ENCODE measurements at regions not wholly inside any gene's neighbourhood (a gene's known extent, or its start where the extent isn't known, plus 50 kb on each side); places are given as distances from the start of the nearest gene placed in this dataset.
"Not testable (repeated sequence)": the region's sequence is repeated elsewhere in the genome, so short reads cannot be mapped to it uniquely, and the experiment has no call there.

GRCh38 chr2:207354462-207354861 lies 175.3 kb upstream of the CREB1 start:
- Histone ChIP-seq H3K4me1 (ENCODE audit: control insufficient read depth in 1 of 2, insufficient read depth in 2 of 2, low read length in 2 of 2) (no peaks in the 10 kb centered on the region), H3K4me3 (ENCODE audit: low read depth in 1 of 2, low read length in 2 of 2) (no peak overlapping the region), H3K27ac (ENCODE audit: low read depth, low read length) (no peak overlapping the region), H3K36me3 (ENCODE audit: control insufficient read depth in 1 of 2, insufficient read depth in 2 of 2, low read length in 2 of 2) (no peaks in the 10 kb centered on the region), H3K9me3 (ENCODE audit: control insufficient read depth in 1 of 2, low read length in 2 of 2) (no peaks in the 10 kb centered on the region), H3K27me3 (ENCODE audit: control insufficient read depth in 1 of 2, insufficient read depth in 2 of 2, low read length in 2 of 2) (no peaks in the 10 kb centered on the region), H3K9ac (ENCODE audit: low read depth in 1 of 2, low read length in 2 of 2) (no peak overlapping the region)

DNA sequence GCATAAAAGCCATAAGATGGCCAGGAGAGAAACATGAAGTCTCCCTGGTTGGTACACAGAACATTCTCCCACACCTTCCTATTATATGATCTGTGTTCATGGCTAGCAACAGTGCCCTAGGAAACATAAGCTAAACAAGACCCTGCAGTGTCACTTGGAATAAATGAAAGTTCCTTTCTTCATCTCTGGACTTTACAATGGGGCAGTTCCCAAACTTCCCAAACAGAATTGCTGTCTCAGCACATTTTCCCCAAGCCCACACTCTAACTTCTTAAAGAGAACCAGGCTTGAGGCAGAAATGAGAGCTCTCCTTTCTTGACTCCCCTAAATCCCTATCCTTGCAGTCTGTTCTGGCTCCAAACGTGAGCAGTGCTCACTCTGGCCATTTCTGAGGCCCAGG lies 173.2 kb upstream of the CREB1 start:
- H3K4me1 ChIP-seq (ENCODE audit: control insufficient read depth in 1 of 2, insufficient read depth in 2 of 2, low read length in 2 of 2) = no peaks in the 10 kb centered on the region

DNA sequence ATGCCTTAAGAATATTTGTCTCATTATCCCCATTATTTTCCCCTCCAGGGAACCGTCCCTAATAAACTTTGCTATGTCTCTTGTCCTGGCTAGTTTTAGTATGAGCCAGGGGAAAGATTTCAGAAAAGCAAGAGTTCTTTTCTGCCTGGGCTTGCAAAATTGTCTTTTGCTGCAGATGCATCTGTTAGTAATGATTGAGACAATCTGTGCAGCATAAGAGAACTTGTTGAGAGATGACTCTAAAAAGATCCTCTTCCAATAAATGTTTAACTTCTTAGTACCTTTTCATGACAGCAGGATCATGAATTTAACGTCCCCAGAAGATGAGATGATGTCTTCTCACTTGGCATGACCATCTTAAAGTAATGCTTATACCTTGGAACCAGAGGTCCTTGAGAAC lies 172.5 kb upstream of the CREB1 start:
- H3K9ac ChIP-seq (ENCODE audit: low read depth in 1 of 2, low read length in 2 of 2) = no peak overlapping the region
- no peaks in the 10 kb centered on the region for H3K4me1 ChIP-seq (ENCODE audit: control insufficient read depth in 1 of 2, insufficient read depth in 2 of 2, low read length in 2 of 2)
- H3K4me3 ChIP-seq (ENCODE audit: low read depth in 1 of 2, low read length in 2 of 2) = no peak overlapping the region
- H3K36me3 ChIP-seq (ENCODE audit: control insufficient read depth in 1 of 2, insufficient read depth in 2 of 2, low read length in 2 of 2) = no peaks in the 10 kb centered on the region
- H3K9me3 ChIP-seq (ENCODE audit: control insufficient read depth in 1 of 2, low read length in 2 of 2) = no peaks in the 10 kb centered on the region
- H3K27me3 ChIP-seq (ENCODE audit: control insufficient read depth in 1 of 2, insufficient read depth in 2 of 2, low read length in 2 of 2) = no peaks in the 10 kb centered on the region
- H3K27ac ChIP-seq (ENCODE audit: low read depth, low read length) = no peak overlapping the region

More for the DNA sequence above, 173.2 kb upstream of the CREB1 start:
- Histone ChIP-seq H3K9ac (ENCODE audit: low read depth in 1 of 2, low read length in 2 of 2) (no peak overlapping the region), H3K9me3 (ENCODE audit: control insufficient read depth in 1 of 2, low read length in 2 of 2) (no peaks in the 10 kb centered on the region), H3K36me3 (ENCODE audit: control insufficient read depth in 1 of 2, insufficient read depth in 2 of 2, low read length in 2 of 2) (no peaks in the 10 kb centered on the region), H3K4me3 (ENCODE audit: low read depth in 1 of 2, low read length in 2 of 2) (no peak overlapping the region), H3K27ac (ENCODE audit: low read depth, low read length) (no peak overlapping the region), H3K27me3 (ENCODE audit: control insufficient read depth in 1 of 2, insufficient read depth in 2 of 2, low read length in 2 of 2) (no peaks in the 10 kb centered on the region)

DNA sequence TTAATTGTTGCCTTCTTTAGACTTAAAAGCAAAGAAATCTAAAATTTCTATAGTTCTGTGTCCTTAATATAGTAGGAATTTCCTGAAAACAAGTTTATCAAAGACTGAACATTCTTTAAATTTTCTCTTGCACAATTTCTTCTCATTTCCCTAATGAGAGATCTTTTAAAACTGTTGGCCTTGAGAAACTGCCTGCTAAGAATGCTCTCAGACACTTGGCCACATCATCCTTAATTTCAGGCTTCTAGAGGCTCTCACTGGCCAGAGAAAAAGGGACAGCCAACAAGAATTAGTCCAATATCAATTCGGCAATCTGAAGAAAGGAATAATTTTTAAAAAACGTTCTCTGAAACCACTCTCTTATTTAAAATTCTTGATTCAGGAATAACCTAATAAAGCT lies 167.0 kb upstream of the CREB1 start:
- Histone ChIP-seq H3K4me3 (ENCODE audit: low read depth in 1 of 2, low read length in 2 of 2) (no peak overlapping the region), H3K27ac (ENCODE audit: low read depth, low read length) (no peak overlapping the region), H3K36me3 (ENCODE audit: control insufficient read depth in 1 of 2, insufficient read depth in 2 of 2, low read length in 2 of 2) (no peaks in the 10 kb centered on the region), H3K27me3 (ENCODE audit: control insufficient read depth in 1 of 2, insufficient read depth in 2 of 2, low read length in 2 of 2) (no peaks in the 10 kb centered on the region), H3K9ac (ENCODE audit: low read depth in 1 of 2, low read length in 2 of 2) (no peak overlapping the region), H3K9me3 (ENCODE audit: control insufficient read depth in 1 of 2, low read length in 2 of 2) (no peaks in the 10 kb centered on the region), H3K4me1 (ENCODE audit: control insufficient read depth in 1 of 2, insufficient read depth in 2 of 2, low read length in 2 of 2) (no peaks in the 10 kb centered on the region)

- no peak overlapping the region for H3K27ac ChIP-seq (ENCODE audit: low read depth, low read length)
- H3K9ac ChIP-seq (ENCODE audit: low read depth in 1 of 2, low read length in 2 of 2) = no peak overlapping the region
- no peaks in the 10 kb centered on the region for H3K27me3 ChIP-seq (ENCODE audit: control insufficient read depth in 1 of 2, insufficient read depth in 2 of 2, low read length in 2 of 2)
- H3K4me3 ChIP-seq (ENCODE audit: low read depth in 1 of 2, low read length in 2 of 2) = no peak overlapping the region
- no peaks in the 10 kb centered on the region for H3K4me1 ChIP-seq (ENCODE audit: control insufficient read depth in 1 of 2, insufficient read depth in 2 of 2, low read length in 2 of 2)
- H3K36me3 ChIP-seq (ENCODE audit: control insufficient read depth in 1 of 2, insufficient read depth in 2 of 2, low read length in 2 of 2) = no peaks in the 10 kb centered on the region
- no peaks in the 10 kb centered on the region for H3K9me3 ChIP-seq (ENCODE audit: control insufficient read depth in 1 of 2, low read length in 2 of 2)
Observed at GRCh38 chr2:207363761-207364290, 165.9 kb upstream of the CREB1 start.

DNA sequence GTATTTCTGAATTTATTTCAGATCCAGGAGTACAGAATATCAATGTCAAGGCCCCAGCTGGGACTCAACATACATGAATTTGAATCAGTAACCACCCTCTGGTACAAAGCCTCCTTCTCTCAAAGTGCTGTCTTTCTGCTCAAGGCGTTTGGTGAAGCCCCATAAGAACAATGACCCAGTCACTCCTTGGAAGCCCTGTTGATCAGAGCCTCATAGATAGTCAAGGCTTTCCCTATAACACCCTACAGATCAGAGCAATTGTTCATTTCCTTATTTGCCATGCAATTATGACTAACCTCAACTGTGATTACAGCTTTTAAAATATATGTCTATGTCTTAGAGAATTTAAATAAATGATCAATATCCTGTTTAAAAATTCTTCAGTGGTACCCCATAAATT lies 159.1 kb upstream of the CREB1 start:
- Histone ChIP-seq H3K9ac (ENCODE audit: low read depth in 1 of 2, low read length in 2 of 2) (no peak overlapping the region), H3K4me3 (ENCODE audit: low read depth in 1 of 2, low read length in 2 of 2) (no peak overlapping the region), H3K9me3 (ENCODE audit: control insufficient read depth in 1 of 2, low read length in 2 of 2) (no peaks in the 10 kb centered on the region), H3K27me3 (ENCODE audit: control insufficient read depth in 1 of 2, insufficient read depth in 2 of 2, low read length in 2 of 2) (no peaks in the 10 kb centered on the region), H3K27ac (ENCODE audit: low read depth, low read length) (no peak overlapping the region), H3K4me1 (ENCODE audit: control insufficient read depth in 1 of 2, insufficient read depth in 2 of 2, low read length in 2 of 2) (no peaks in the 10 kb centered on the region), H3K36me3 (ENCODE audit: control insufficient read depth in 1 of 2, insufficient read depth in 2 of 2, low read length in 2 of 2) (no peaks in the 10 kb centered on the region)

GRCh38 chr2:207371877-207372276 lies 157.9 kb upstream of the CREB1 start:
- no peaks in the 10 kb centered on the region for H3K4me1 ChIP-seq (ENCODE audit: control insufficient read depth in 1 of 2, insufficient read depth in 2 of 2, low read length in 2 of 2)
- no peaks in the 10 kb centered on the region for H3K9me3 ChIP-seq (ENCODE audit: control insufficient read depth in 1 of 2, low read length in 2 of 2)
- H3K9ac ChIP-seq (ENCODE audit: low read depth in 1 of 2, low read length in 2 of 2) = no peak overlapping the region
- no peaks in the 10 kb centered on the region for H3K27me3 ChIP-seq (ENCODE audit: control insufficient read depth in 1 of 2, insufficient read depth in 2 of 2, low read length in 2 of 2)
- H3K27ac ChIP-seq (ENCODE audit: low read depth, low read length) = no peak overlapping the region
- H3K36me3 ChIP-seq (ENCODE audit: control insufficient read depth in 1 of 2, insufficient read depth in 2 of 2, low read length in 2 of 2) = no peaks in the 10 kb centered on the region
- no peak overlapping the region for H3K4me3 ChIP-seq (ENCODE audit: low read depth in 1 of 2, low read length in 2 of 2)

DNA sequence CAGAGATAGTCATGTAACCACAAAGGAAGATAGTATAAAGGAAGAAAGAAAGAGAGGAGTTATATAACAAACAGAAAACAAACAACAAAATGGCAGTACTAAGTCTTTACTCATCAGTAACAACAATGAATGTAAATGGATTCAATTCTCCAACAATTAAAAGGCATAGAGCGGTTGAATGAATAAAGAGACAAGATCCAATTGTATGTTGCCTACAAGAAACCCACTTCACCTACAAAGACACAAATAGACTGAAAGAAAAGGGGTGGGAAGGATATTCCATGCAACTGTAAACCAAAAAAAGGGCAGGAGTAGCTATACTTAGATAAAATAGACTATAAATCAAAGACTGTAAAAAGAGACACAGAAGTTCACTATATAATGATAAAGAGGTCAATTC lies 157.3 kb upstream of the CREB1 start:
- Histone ChIP-seq H3K9me3 (ENCODE audit: control insufficient read depth in 1 of 2, low read length in 2 of 2) (no peaks in the 10 kb centered on the region), H3K27ac (ENCODE audit: low read depth, low read length) (no peak overlapping the region), H3K36me3 (ENCODE audit: control insufficient read depth in 1 of 2, insufficient read depth in 2 of 2, low read length in 2 of 2) (no peaks in the 10 kb centered on the region), H3K27me3 (ENCODE audit: control insufficient read depth in 1 of 2, insufficient read depth in 2 of 2, low read length in 2 of 2) (no peaks in the 10 kb centered on the region), H3K9ac (ENCODE audit: low read depth in 1 of 2, low read length in 2 of 2) (no peak overlapping the region), H3K4me1 (ENCODE audit: control insufficient read depth in 1 of 2, insufficient read depth in 2 of 2, low read length in 2 of 2) (no peaks in the 10 kb centered on the region), H3K4me3 (ENCODE audit: low read depth in 1 of 2, low read length in 2 of 2) (no peak overlapping the region)

GRCh38 chr2:207375207-207375875 lies 154.4 kb upstream of the CREB1 start:
- Histone ChIP-seq H3K27ac (ENCODE audit: low read depth, low read length) (no peak overlapping the region), H3K9me3 (ENCODE audit: control insufficient read depth in 1 of 2, low read length in 2 of 2) (peaks cover 3 to 6% of the 10 kb centered on the region in 2 donors), H3K9ac (ENCODE audit: low read depth in 1 of 2, low read length in 2 of 2) (no peak overlapping the region), H3K4me3 (ENCODE audit: low read depth in 1 of 2, low read length in 2 of 2) (no peak overlapping the region), H3K27me3 (ENCODE audit: control insufficient read depth in 1 of 2, insufficient read depth in 2 of 2, low read length in 2 of 2) (no peaks in the 10 kb centered on the region), H3K4me1 (ENCODE audit: control insufficient read depth in 1 of 2, insufficient read depth in 2 of 2, low read length in 2 of 2) (no peaks in the 10 kb centered on the region), H3K36me3 (ENCODE audit: control insufficient read depth in 1 of 2, insufficient read depth in 2 of 2, low read length in 2 of 2) (no peaks in the 10 kb centered on the region)

DNA sequence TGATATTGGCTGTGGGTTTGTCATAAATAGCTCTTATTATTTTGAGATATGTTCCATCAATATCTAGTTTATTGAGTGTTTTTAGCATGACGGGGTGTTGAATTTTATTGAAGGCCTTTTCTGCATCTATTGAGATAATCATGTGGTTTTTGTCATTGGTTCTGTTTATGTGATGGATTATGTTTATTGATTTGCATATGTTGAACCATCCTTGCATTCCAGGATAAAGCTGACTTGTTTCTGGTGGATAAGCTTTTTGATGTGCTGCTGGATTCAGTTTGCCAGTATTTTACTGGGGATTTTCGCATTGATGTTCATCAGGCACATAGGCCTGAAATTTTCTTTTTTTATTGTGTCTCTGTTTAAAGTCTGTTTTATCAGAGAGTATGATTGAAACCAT lies 151.1 kb upstream of the CREB1 start:
- not testable (repeated sequence) for H3K36me3 ChIP-seq (ENCODE audit: control insufficient read depth in 1 of 2, insufficient read depth in 2 of 2, low read length in 2 of 2); H3K4me1 ChIP-seq (ENCODE audit: control insufficient read depth in 1 of 2, insufficient read depth in 2 of 2, low read length in 2 of 2); H3K9ac ChIP-seq (ENCODE audit: low read depth in 1 of 2, low read length in 2 of 2); H3K4me3 ChIP-seq (ENCODE audit: low read depth in 1 of 2, low read length in 2 of 2); H3K27ac ChIP-seq (ENCODE audit: low read depth, low read length); H3K27me3 ChIP-seq (ENCODE audit: control insufficient read depth in 1 of 2, insufficient read depth in 2 of 2, low read length in 2 of 2); H3K9me3 ChIP-seq (ENCODE audit: control insufficient read depth in 1 of 2, low read length in 2 of 2)

Measured in duodenal mucosa (tissue), 2 donors.